ENCODE measurements at regions not wholly inside any gene's neighbourhood (a gene's known extent, or its start where the extent isn't known, plus 50 kb on each side); places are given as distances from the start of the nearest gene placed in this dataset.

DNA sequence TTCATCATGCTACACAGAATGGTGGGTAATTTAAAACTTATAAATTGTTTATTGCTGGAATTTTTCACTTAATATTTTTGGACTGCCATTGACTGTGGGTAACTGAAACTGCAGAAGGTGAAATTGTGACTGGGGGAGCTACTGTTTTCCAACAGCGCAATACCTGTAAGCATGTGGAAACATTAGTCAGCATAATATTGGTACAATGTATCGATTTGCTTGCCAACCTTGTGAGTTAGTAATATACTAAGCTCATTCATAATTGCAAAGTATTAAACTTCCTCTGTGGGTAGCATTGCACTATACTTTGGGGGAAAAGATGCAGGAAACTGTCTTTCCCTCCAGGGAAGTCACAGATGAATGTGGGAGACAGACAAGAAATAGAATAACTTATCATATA, 766.5 kb downstream of the HDGFL1 start:
- Histone ChIP-seq H3K4me3 (replicated peaks in 1 of 2; ENCODE audit: low read depth in 1 of 2, low read length in 2 of 2) (no peak overlapping the region), H2AFZ (ENCODE audit: low read depth, low read length, poor library complexity, severe bottlenecking) (no peak overlapping the region), H3K36me3 (ENCODE audit: control insufficient read depth in 1 of 2, insufficient read depth in 2 of 2, low read length in 2 of 2) (no peaks in the 10 kb centered on the region), H3K27ac (ENCODE audit: low read depth, low read length) (no peak overlapping the region), H3K79me2 (ENCODE audit: insufficient read depth, low read length) (no peaks in the 10 kb centered on the region), H4K20me1 (ENCODE audit: insufficient read depth) (no peaks in the 10 kb centered on the region), H3K9ac (ENCODE audit: low read length) (no peak overlapping the region), H3K4me1 (ENCODE audit: control insufficient read depth in 1 of 2, insufficient read depth in 2 of 2, low read length in 2 of 2) (no peaks in the 10 kb centered on the region), H3K9me3 (ENCODE audit: control insufficient read depth in 1 of 2, insufficient read depth in 1 of 2, low read depth in 1 of 2, low read length in 2 of 2) (no peaks in the 10 kb centered on the region; a peak in 2 of 4 replicates), H3K27me3 (ENCODE audit: insufficient read depth, low read length) (no peaks in the 10 kb centered on the region), H3K9me2 (ENCODE audit: insufficient read depth) (no peaks in the 10 kb centered on the region), H3K4me2 (ENCODE audit: low read length) (no peak overlapping the region)
- TF ChIP-seq EZH2 (IDR thresholded peaks at IDR 0.05): no peak
- TF ChIP-seq SP1 (IDR thresholded peaks at IDR 0.05; ENCODE audit: low read depth): no peak
- TF ChIP-seq TCF7L2 (IDR thresholded peaks at IDR 0.05; ENCODE audit: borderline replicate concordance, extremely low read depth, insufficient read depth, insufficient read length): no peak
- no peak for TF ChIP-seq ZFX (IDR thresholded peaks at IDR 0.05)
- TF ChIP-seq JUND (IDR thresholded peaks at IDR 0.05): no peak
- TF ChIP-seq POLR2AphosphoS5 (IDR thresholded peaks at IDR 0.05; ENCODE audit: low read depth, low read length): no peak
- TF ChIP-seq CBX3 (IDR thresholded peaks at IDR 0.05; ENCODE audit: low read depth): no peak
- TF ChIP-seq ELF1 (IDR thresholded peaks at IDR 0.05; ENCODE audit: borderline replicate concordance, low read depth): no peak
- no peak for TF ChIP-seq EGR1 (IDR thresholded peaks at IDR 0.05; ENCODE audit: low read depth)
- TF ChIP-seq YY1 (IDR thresholded peaks at IDR 0.05; ENCODE audit: extremely low read depth, insufficient replicate concordance, low read depth, low read length): no peak
- TF ChIP-seq, protein P1, sequence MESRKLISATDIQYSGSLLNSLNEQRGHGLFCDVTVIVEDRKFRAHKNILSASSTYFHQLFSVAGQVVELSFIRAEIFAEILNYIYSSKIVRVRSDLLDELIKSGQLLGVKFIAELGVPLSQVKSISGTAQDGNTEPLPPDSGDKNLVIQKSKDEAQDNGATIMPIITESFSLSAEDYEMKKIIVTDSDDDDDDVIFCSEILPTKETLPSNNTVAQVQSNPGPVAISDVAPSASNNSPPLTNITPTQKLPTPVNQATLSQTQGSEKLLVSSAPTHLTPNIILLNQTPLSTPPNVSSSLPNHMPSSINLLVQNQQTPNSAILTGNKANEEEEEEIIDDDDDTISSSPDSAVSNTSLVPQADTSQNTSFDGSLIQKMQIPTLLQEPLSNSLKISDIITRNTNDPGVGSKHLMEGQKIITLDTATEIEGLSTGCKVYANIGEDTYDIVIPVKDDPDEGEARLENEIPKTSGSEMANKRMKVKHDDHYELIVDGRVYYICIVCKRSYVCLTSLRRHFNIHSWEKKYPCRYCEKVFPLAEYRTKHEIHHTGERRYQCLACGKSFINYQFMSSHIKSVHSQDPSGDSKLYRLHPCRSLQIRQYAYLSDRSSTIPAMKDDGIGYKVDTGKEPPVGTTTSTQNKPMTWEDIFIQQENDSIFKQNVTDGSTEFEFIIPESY (IDR thresholded peaks at IDR 0.05; ENCODE audit: extremely low read depth, insufficient replicate concordance, low read length): no peak
- ATAC-seq (no peak), DNase-seq (ENCODE audit: low read depth, low spot score) (no peak)
- no TSS peak for BruUV-seq (replicated peaks)
- ChIA-PET CTCF (no interaction called here), POLR2A (no interaction called here), RAD21 (ENCODE audit: low non-redundant PET in 1 of 2, low total read pairs in 2 of 2, uncharacterized antibody in 2 of 2, unreplicated experiment in 2 of 2) (no interaction called here)
- intact Hi-C loops (cut with micrococcal nuclease): no loop called here
